Left renal pelvis (tissue), 4 donors: ENCODE measurements at regions not wholly inside any gene's neighbourhood (a gene's known extent, or its start where the extent isn't known, plus 50 kb on each side); places are given as distances from the start of the nearest gene placed in this dataset.
"Not testable (repeated sequence)": the region's sequence is repeated elsewhere in the genome, so short reads cannot be mapped to it uniquely, and the experiment has no call there.

ENCODE experiments used
- DNase-seq, 4 donors: peaks; one replicate each; pipeline ENCODE4 v3.0.0-alpha.2; 2013; ENCODE audit warnings: low read depth in 4 of 4, low spot score in 3 of 4

- DNase-seq, result peak in 1 of 4 donors; percentile 32
These were observed 100.3 kb upstream of the SIRPG start for GRCh38 chr20:1757606-1758512.

- no peak for DNase-seq
These were observed 99.5 kb upstream of the SIRPG start for GRCh38 chr20:1757072-1757471.

- no peak for DNase-seq
These were observed 97.2 kb upstream of the SIRPG start for GRCh38 chr20:1754749-1755148.

DNA sequence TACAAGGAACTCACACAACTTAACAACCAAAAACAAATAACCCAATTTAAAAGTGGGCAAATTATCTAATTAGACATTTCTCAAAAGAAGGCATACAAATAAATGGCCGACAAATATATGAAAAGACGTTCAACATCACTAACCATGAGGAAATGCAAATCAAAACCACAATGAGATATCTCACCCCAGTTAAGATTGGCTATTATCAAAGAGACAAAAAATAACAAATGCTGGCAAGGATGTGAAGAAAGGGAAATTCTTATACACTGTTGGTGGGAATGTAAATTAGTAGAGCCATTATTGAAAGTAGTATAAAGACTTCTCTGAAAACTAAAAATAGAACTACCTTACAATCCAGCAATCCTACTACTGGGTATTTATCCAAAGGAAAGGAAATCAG, 96.7 kb upstream of the SIRPG start:
- no peak for DNase-seq

DNA sequence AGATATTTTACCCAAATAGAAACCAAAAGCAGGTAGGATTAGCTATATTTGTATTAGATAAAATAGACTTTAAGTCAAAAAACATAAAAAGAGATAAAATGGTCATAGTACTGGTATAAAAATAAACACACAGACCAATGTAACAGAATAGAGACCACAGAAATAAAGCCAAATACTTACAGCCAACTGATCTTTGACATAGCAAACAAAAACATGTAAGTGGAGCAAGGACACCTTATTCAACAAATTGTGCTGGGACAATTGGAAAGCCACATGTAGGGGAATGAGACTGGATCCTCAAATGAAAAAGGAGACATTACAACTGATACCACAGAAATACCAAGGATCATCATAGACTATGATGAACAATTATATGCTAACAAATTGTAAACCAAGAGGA, 94.5 kb upstream of the SIRPG start:
- DNase-seq, result no peak

DNA sequence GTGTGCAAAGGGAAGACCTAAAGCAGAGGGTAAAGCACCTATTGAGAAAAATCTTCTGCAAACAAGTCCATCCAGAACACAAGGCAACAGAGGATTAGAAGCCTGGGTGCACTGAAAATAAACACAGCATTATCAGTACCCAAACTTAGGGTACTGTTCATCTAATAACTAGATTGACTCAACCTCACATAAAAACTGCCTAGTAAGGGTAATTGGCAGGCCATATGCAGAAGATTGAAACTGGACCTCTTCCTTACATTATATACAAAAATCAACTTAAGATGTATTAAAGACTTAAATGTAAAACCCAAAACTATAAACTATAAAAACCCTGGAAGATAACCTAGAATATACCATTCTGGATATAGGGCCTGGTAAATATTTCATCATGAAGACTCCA, 91.2 kb upstream of the SIRPG start:
- DNase-seq, result no peak

- DNase-seq, result no peak
These were observed 90.5 kb upstream of the SIRPG start for GRCh38 chr20:1747953-1748577.

DNA sequence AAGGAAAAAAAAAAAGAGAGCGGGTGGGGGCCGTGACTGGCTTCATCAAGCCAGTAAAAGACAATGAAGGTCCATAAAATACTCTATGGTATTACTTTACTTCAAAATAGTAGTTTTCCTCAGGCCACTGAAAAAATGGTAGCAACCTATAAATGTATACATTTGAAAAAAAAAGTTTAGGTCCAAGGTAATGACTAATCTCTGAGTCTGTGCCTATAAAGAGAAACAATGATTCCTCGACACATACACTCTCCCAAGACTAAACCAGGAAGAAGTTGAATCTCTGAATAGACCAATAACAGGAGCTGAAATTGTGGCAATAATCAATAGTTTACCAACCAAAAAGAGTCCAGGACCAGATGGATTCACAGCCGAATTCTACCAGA, 84.5 kb upstream of the SIRPG start:
- DNase-seq, result not testable (repeated sequence)

- DNase-seq, result no peak
These were observed 83.9 kb upstream of the SIRPG start for GRCh38 chr20:1741309-1742048.

- DNase-seq, result no peak
These were observed 79.6 kb upstream of the SIRPG start for GRCh38 chr20:1737134-1737533.

GRCh38 chr20:1735417-1736089, 78.0 kb upstream of the SIRPG start:
- no peak for DNase-seq

DNA sequence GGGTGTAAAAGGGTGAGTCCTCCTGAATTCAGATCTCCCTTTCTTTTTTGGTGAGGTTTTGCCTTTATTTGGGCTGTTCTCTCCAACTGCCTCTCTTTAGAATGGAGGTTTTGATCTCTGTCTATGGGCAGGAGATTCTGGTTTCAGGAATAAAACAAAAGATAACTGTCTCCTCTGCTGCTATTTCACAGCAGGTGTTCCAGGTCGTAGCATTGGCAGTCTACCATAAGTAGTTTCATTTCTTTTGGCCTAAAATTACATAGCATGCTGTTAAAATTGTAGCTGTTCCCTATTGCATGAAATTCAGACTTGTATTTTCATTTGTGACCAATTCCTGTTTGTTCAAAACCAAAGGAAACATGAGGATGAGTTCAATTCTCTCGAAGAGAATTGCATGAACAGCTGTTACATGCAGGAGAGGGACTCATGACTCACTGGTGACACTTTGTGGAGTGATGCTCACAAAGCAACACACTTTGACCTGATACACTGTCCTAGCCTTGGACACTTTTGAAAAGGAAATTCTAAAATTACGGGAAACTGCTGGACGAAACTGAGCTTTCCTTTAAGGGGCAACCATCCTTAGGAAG, 76.8 kb upstream of the SIRPG start:
- no peak for DNase-seq

DNA sequence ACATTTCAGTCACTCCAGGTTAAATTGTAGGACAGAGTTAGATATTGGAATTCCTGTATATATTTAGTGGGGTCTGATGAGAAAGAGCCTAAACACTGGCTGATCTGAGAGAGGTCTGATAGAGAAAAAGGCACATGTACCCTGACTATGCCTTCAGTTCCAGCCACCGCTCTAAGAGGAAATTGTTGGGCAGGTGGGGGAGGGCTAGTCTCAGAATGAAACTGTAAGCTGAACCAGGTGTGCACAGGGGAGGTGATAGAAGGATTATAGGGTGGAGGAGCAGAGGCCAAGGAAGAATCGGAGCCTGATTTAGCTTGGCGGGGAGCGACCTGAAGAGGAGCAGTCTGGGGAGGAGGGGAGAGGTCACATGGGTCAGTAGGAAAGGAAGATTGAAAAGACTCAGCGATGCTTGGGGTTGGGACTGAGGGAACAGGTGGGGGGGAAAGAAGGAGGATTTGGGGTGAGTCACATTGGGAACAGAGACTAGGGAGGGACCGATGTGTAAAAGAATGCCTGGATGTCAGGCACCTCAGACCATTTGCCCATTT, 74.3 kb upstream of the SIRPG start:
- DNase-seq, result not testable (repeated sequence)

DNA sequence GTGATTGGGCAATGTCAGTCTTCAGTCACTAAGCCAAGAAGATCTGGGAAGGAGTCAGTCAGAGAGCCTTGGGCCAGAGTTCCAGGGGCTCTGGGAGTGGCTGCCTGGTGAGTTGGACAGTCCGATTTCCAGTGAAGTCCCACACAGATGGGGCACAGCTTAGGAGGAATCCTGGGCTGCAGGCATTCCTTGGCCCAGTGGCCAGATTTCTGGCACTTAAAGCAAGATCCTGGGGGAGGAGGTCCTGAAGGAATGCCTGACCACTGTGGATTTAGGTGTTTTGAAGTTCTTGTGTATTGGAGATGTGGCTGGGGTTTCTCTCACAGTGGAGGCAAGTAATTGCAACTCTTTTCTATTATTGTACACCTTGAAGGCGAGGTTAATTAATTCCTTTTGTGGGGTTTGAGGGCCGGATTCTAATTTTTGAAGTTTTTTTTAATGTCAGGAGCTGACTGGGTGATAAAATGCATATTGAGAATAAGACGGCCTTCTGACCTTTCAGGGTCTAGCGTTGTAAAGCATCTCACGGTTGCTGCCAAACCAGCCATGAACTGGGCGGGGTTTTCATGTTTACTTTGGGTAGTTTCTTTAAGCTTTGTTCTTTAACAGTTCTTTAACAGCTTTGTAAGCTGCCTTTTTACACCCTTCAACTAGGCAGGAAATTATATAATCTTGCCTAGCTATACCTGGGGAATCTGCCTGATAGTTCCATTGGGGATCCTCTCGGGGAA, 73.6 kb upstream of the SIRPG start:
- not testable (repeated sequence) for DNase-seq

GRCh38 chr20:1727303-1727702, 69.7 kb upstream of the SIRPG start:
- DNase-seq, result not testable (repeated sequence)

DNA sequence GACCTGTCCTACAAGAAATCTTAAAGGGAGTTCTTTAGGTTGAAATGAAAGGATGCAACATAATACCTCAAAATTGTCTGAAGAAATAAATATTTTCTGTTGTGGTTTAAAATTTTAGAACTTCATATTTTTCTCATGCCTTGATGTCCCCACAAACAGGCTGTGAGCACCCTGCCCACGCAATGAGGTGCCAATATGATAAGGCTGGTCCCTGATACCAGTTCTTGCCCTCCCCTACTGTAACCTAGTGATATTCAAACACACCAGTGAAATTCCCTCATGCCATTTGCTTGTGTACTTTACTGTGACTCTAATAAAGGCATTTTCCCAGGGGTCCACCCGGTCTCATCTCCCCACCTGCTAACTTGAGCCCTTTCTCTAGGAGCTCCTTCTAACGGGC, 67.3 kb upstream of the SIRPG start:
- DNase-seq, result no peak

DNA sequence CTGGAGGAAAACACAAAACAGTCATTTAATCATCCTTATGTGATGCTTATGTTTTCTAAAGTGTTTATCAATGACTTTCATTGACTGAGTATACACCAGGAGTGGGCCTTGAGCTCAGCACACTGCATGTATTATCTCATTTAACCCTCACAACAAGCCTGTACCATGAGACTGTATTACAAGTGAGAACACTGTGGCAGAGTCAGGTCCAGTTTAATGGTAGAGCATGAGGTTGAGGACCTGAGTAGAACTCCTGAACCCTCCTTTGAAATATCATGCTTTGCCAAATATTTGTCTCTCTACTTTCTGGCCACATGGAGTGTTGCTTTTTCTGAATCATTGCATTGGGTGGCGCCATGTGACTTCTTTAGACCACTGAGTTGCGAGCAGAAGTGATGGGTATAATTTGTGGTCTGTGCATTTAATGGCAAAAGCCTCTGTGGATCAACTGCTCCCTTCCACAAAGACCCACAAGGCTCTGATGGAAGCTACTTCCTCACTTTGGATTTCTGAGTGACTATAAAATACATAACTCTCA, 65.0 kb upstream of the SIRPG start:
- DNase-seq, result no peak

DNA sequence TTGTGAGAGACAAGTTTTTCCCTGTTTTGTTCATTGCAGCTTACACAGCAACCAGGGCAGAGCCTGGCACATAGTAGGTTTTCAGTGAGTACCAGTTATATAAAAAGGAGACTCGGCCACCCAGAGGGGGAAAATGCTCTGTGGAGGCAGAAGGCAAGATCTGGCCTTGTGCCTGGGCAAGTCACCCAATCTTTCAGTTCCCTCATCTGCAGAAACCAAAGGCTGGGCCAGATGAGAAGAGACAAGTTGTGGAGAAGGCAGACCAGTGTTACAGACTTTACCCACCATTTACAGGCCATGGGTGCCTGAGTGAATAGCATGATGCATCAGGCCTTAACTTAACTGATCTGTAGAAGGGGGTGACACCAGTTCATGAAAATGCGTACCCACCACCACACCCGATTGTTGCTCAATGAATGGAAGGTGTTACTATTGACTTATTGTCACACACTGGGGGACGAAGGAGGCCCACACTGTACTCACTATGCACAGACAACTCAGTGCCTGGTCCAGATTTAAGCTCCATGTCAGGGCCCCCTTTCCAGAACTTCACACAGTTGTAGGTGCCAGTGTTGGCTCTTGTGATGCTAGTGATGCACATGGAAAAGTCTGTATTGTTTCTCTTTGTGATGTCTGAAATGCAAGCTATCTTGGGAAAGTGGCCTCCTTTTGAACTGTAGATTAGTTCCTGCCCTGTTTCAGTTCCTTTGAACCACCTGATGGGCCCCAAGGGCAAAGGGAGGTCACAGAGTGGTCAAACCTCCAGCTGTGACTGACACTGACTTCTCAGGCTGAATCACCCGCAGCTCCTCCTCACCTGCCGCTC, 64.3 kb upstream of the SIRPG start:
- no peak for DNase-seq
